Hepatocyte (in vitro differentiated cells): ENCODE measurements at regions not wholly inside any gene's neighbourhood (a gene's known extent, or its start where the extent isn't known, plus 50 kb on each side); places are given as distances from the start of the nearest gene placed in this dataset.

Experiments used
- DNase-seq: peaks from one replicate; pipeline ENCODE4 v3.0.0-alpha.2; 2016; ENCODE audit warnings: low spot score
- H2AFZ ChIP-seq: fragments of 200-600 bp; sonication (generic); 2 replicates; pipeline ENCODE4 v1.6.0; 2016; ENCODE audit warnings: antibody characterized with exemption, mild to moderate bottlenecking
- H3K27ac ChIP-seq: fragments of 200-600 bp; sonication (generic); 2 replicates; pipeline ENCODE4 v1.5.1; 2016; ENCODE audit warnings: mild to moderate bottlenecking
- H3K27me3 ChIP-seq: fragments of 200-600 bp; sonication (generic); 2 replicates; pipeline ENCODE4 v1.6.1; 2016
- H3K36me3 ChIP-seq: fragments of 200-600 bp; sonication (generic); replicated peaks from 2 replicates; pipeline ENCODE4 v1.5.1; 2016; ENCODE audit warnings: low read depth; ENCODE audit not compliant: insufficient read depth
- H3K4me1 ChIP-seq: fragments of 200-600 bp; sonication (generic); 2 replicates; pipeline ENCODE4 v1.5.1; 2016; ENCODE audit warnings: mild to moderate bottlenecking, moderate library complexity; ENCODE audit not compliant: insufficient read depth
- H3K4me2 ChIP-seq: fragments of 200-600 bp; sonication (generic); 2 replicates; pipeline ENCODE4 v1.6.0; 2016
- H3K4me3 ChIP-seq: fragments of 200-600 bp; sonication (generic); 2 replicates; pipeline ENCODE4 v1.5.1; 2016; ENCODE audit warnings: mild to moderate bottlenecking
- H3K79me2 ChIP-seq: fragments of 200-600 bp; sonication (generic); 2 replicates; pipeline ENCODE4 v1.6.0; 2017; ENCODE audit warnings: mild to moderate bottlenecking
- H3K9me2 ChIP-seq: fragments of 200-600 bp; sonication (generic); replicated peaks from 2 replicates; pipeline ENCODE4 v1.6.0; 2017; ENCODE audit warnings: mild to moderate bottlenecking; ENCODE audit not compliant: insufficient read depth
- H3K9me3 ChIP-seq: fragments of 200-600 bp; sonication (generic); 2 replicates; pipeline ENCODE4 v1.5.1; 2016; ENCODE audit warnings: low read depth, mild to moderate bottlenecking
- H4K20me1 ChIP-seq: fragments of 200-600 bp; sonication (generic); 2 replicates; pipeline ENCODE4 v1.6.0; 2016; ENCODE audit warnings: mild to moderate bottlenecking; ENCODE audit not compliant: insufficient read depth, poor library complexity, severe bottlenecking
- CTCF ChIP-seq: fragments of 200-600 bp; sonication (generic); IDR thresholded peaks from 2 replicates; pipeline ENCODE4 v1.5.1; 2016; ENCODE audit warnings: antibody characterized with exemption, mild to moderate bottlenecking; ENCODE audit not compliant: poor library complexity
- EZH2 ChIP-seq: fragments of 200-600 bp; sonication (generic); IDR thresholded peaks from 2 replicates; pipeline ENCODE4 v1.6.1; 2016; ENCODE audit warnings: antibody characterized with exemption, mild to moderate bottlenecking, borderline replicate concordance
- EZH2phosphoT487 ChIP-seq: fragments of 200-600 bp; sonication (generic); IDR thresholded peaks from one replicate; pipeline ENCODE4 v1.6.1; 2018; ENCODE audit warnings: antibody characterized with exemption, mild to moderate bottlenecking, low read depth, moderate library complexity; ENCODE audit not compliant: unreplicated experiment, severe bottlenecking
- WGBS: methylation state at CpG from one replicate; pipeline ENCODE4 v1.1.6; 2016; ENCODE audit warnings: low lambda C conversion rate; ENCODE audit errors: missing lambda C conversion rate; 5-methylcytosine and 5-hydroxymethylcytosine counted together

GRCh38 chr6:85062884-85063283 is 298.5 kb upstream of the TBX18 start:
- Histone ChIP-seq H3K36me3 (no peaks in the 10 kb centered on the region), H3K4me2 (no peak overlapping the region), H4K20me1 (no peaks in the 10 kb centered on the region), H3K4me1 (no peaks in the 10 kb centered on the region), H3K27me3 (no peaks in the 10 kb centered on the region), H3K4me3 (no peak overlapping the region), H3K27ac (no peak overlapping the region), H2AFZ (no peak overlapping the region), H3K9me2 (no peaks in the 10 kb centered on the region), H3K9me3 (no peaks in the 10 kb centered on the region), H3K79me2 (no peaks in the 10 kb centered on the region)
- 74% methylated on average over 2 of the region's 2 CpGs for WGBS
- TF ChIP-seq EZH2, result no peak
- TF ChIP-seq CTCF, result no peak
- TF ChIP-seq EZH2phosphoT487, result no peak
- DNase-seq, result no peak

- WGBS, result 89% methylated on average over 2 of the region's 2 CpGs
- Histone ChIP-seq H3K27me3 (no peaks in the 10 kb centered on the region), H3K4me1 (no peaks in the 10 kb centered on the region), H3K27ac (no peak overlapping the region), H3K4me3 (no peak overlapping the region), H2AFZ (no peak overlapping the region), H4K20me1 (no peaks in the 10 kb centered on the region), H3K9me2 (no peaks in the 10 kb centered on the region), H3K79me2 (no peaks in the 10 kb centered on the region), H3K4me2 (no peak overlapping the region), H3K9me3 (no peaks in the 10 kb centered on the region), H3K36me3 (no peaks in the 10 kb centered on the region)
- no peak for TF ChIP-seq EZH2
- no peak for TF ChIP-seq CTCF
- TF ChIP-seq EZH2phosphoT487, result no peak
- DNase-seq, result no peak
Observed at GRCh38 chr6:85058806-85059205, 294.4 kb upstream of the TBX18 start.

GRCh38 chr6:85050149-85050548 is 285.8 kb upstream of the TBX18 start:
- H3K27ac ChIP-seq, result no peak overlapping the region
- TF ChIP-seq EZH2phosphoT487 (no peak), EZH2 (no peak), CTCF (no peak)
- no peak overlapping the region for H3K4me3 ChIP-seq
- no peak for DNase-seq
- H3K9me2 ChIP-seq, result no peaks in the 10 kb centered on the region
- no peak overlapping the region for H3K4me2 ChIP-seq
- no peak overlapping the region for H2AFZ ChIP-seq
- no peaks in the 10 kb centered on the region for H3K27me3 ChIP-seq
- no peaks in the 10 kb centered on the region for H3K79me2 ChIP-seq
- no peaks in the 10 kb centered on the region for H3K9me3 ChIP-seq
- no peaks in the 10 kb centered on the region for H4K20me1 ChIP-seq
- no peaks in the 10 kb centered on the region for H3K36me3 ChIP-seq
- H3K4me1 ChIP-seq, result no peaks in the 10 kb centered on the region

- H3K4me2 ChIP-seq, result no peak overlapping the region
- H3K27me3 ChIP-seq, result no peaks in the 10 kb centered on the region
- H3K9me3 ChIP-seq, result no peaks in the 10 kb centered on the region
- no peaks in the 10 kb centered on the region for H3K36me3 ChIP-seq
- TF ChIP-seq EZH2phosphoT487 (no peak), EZH2 (no peak)
- H3K4me1 ChIP-seq, result no peaks in the 10 kb centered on the region
- H3K79me2 ChIP-seq, result no peaks in the 10 kb centered on the region
- no peak for DNase-seq
- no peak overlapping the region for H3K27ac ChIP-seq
- no peaks in the 10 kb centered on the region for H4K20me1 ChIP-seq
- 89% methylated on average over 2 of the region's 2 CpGs for WGBS
- H2AFZ ChIP-seq, result no peak overlapping the region
- no peaks in the 10 kb centered on the region for H3K9me2 ChIP-seq
- H3K4me3 ChIP-seq, result no peak overlapping the region
Observed at GRCh38 chr6:85049282-85049681, 284.9 kb upstream of the TBX18 start.
